ENCODE measurements at regions not wholly inside any gene's neighbourhood (a gene's known extent, or its start where the extent isn't known, plus 50 kb on each side); places are given as distances from the start of the nearest gene placed in this dataset.

GRCh38 chr6:168927026-168927425 is 326.6 kb downstream of the THBS2 start:
- no peak for DNase-seq (ENCODE audit: low read depth)
- no peak overlapping the region for H3K4me3 ChIP-seq (ENCODE audit: low read depth, low read length)
- TF ChIP-seq CTCF (IDR thresholded peaks at IDR 0.05; ENCODE audit: low read depth, low read length, missing control alignments): no peak

GRCh38 chr6:168926306-168926705 is 327.3 kb downstream of the THBS2 start:
- DNase-seq (ENCODE audit: low read depth): no peak

GRCh38 chr6:168925671-168926070 is 328.0 kb downstream of the THBS2 start:
- no peak for DNase-seq (ENCODE audit: low read depth)
- no peak overlapping the region for H3K4me3 ChIP-seq (ENCODE audit: low read depth, low read length)
- TF ChIP-seq CTCF (IDR thresholded peaks at IDR 0.05; ENCODE audit: low read depth, low read length, missing control alignments): no peak

More at GRCh38 chr6:168926306-168926705, 327.3 kb downstream of the THBS2 start:
- TF ChIP-seq CTCF (IDR thresholded peaks at IDR 0.05; ENCODE audit: low read depth, low read length, missing control alignments): no peak
- no peak overlapping the region for H3K4me3 ChIP-seq (ENCODE audit: low read depth, low read length)

GRCh38 chr6:168923171-168923570 is 330.5 kb downstream of the THBS2 start:
- no peak for TF ChIP-seq CTCF (IDR thresholded peaks at IDR 0.05; ENCODE audit: low read depth, low read length, missing control alignments)
- no peak overlapping the region for H3K4me3 ChIP-seq (ENCODE audit: low read depth, low read length)
- no peak for DNase-seq (ENCODE audit: low read depth)

GRCh38 chr6:168922436-168922835 is 331.2 kb downstream of the THBS2 start:
- no peak for DNase-seq (ENCODE audit: low read depth)
- H3K4me3 ChIP-seq (ENCODE audit: low read depth, low read length): no peak overlapping the region
- TF ChIP-seq CTCF (IDR thresholded peaks at IDR 0.05; ENCODE audit: low read depth, low read length, missing control alignments): no peak

GRCh38 chr6:168920289-168920688 is 333.4 kb downstream of the THBS2 start:
- no peak overlapping the region for H3K4me3 ChIP-seq (ENCODE audit: low read depth, low read length)
- TF ChIP-seq CTCF (IDR thresholded peaks at IDR 0.05; ENCODE audit: low read depth, low read length, missing control alignments): no peak
- DNase-seq (ENCODE audit: low read depth): no peak

- TF ChIP-seq CTCF (IDR thresholded peaks at IDR 0.05; ENCODE audit: low read depth, low read length, missing control alignments): no peak
- H3K4me3 ChIP-seq (ENCODE audit: low read depth, low read length): no peak overlapping the region
- DNase-seq (ENCODE audit: low read depth): no peak
These were observed 334.0 kb downstream of the THBS2 start for GRCh38 chr6:168919470-168920179.
